ENCODE measurements at regions not wholly inside any gene's neighbourhood (a gene's known extent, or its start where the extent isn't known, plus 50 kb on each side); places are given as distances from the start of the nearest gene placed in this dataset.

- TF ChIP-seq CTCF (IDR thresholded peaks at IDR 0.05) = no peak
- Histone ChIP-seq H3K27ac (no peak overlapping the region), H3K4me2 (ENCODE audit: low read length) (no peak overlapping the region), H3K36me3 (ENCODE audit: control insufficient read depth, insufficient read depth, low read length) (no peaks in the 10 kb centered on the region), H2AFZ (no peak overlapping the region), H3K9ac (no peak overlapping the region), H3K27me3 (ENCODE audit: control insufficient read depth, insufficient read depth, low read length) (no peaks in the 10 kb centered on the region), H3K4me1 (no peaks in the 10 kb centered on the region), H3K4me3 (ENCODE audit: low read depth, low read length) (no peak overlapping the region), H3K9me3 (ENCODE audit: control insufficient read depth, low read length) (no peaks in the 10 kb centered on the region), H3K79me2 (no peaks in the 10 kb centered on the region)
These were observed 494.6 kb downstream of the CNTN6 start for GRCh38 chr3:1587426-1587825.

- Histone ChIP-seq H3K36me3 (ENCODE audit: control insufficient read depth, insufficient read depth, low read length) (no peaks in the 10 kb centered on the region), H3K4me3 (ENCODE audit: low read depth, low read length) (no peak overlapping the region), H3K79me2 (no peaks in the 10 kb centered on the region), H3K4me1 (no peaks in the 10 kb centered on the region), H3K4me2 (ENCODE audit: low read length) (no peak overlapping the region), H3K9ac (no peak overlapping the region), H3K27ac (no peak overlapping the region), H3K9me3 (ENCODE audit: control insufficient read depth, low read length) (no peaks in the 10 kb centered on the region), H3K27me3 (ENCODE audit: control insufficient read depth, insufficient read depth, low read length) (no peaks in the 10 kb centered on the region), H2AFZ (no peak overlapping the region)
- no peak for TF ChIP-seq CTCF (IDR thresholded peaks at IDR 0.05)
These were observed 498.7 kb downstream of the CNTN6 start for GRCh38 chr3:1591327-1592028.

- no peak overlapping the region for H3K4me3 ChIP-seq (ENCODE audit: low read depth, low read length)
- no peaks in the 10 kb centered on the region for H3K27me3 ChIP-seq (ENCODE audit: control insufficient read depth, insufficient read depth, low read length)
- no peak overlapping the region for H3K27ac ChIP-seq
- no peaks in the 10 kb centered on the region for H3K79me2 ChIP-seq
- no peaks in the 10 kb centered on the region for H3K9me3 ChIP-seq (ENCODE audit: control insufficient read depth, low read length)
- no peak overlapping the region for H2AFZ ChIP-seq
- no peaks in the 10 kb centered on the region for H3K4me1 ChIP-seq
- no peak overlapping the region for H3K4me2 ChIP-seq (ENCODE audit: low read length)
- H3K9ac ChIP-seq = no peak overlapping the region
- no peaks in the 10 kb centered on the region for H3K36me3 ChIP-seq (ENCODE audit: control insufficient read depth, insufficient read depth, low read length)
- no peak for TF ChIP-seq CTCF (IDR thresholded peaks at IDR 0.05)
These were observed 502.1 kb downstream of the CNTN6 start for GRCh38 chr3:1594940-1595339.

GRCh38 chr3:1600206-1600605 lies 498.5 kb upstream of the CNTN4 start:
- H3K4me2 ChIP-seq (ENCODE audit: low read length) = no peak overlapping the region
- no peak for TF ChIP-seq CTCF (IDR thresholded peaks at IDR 0.05)
- no peaks in the 10 kb centered on the region for H3K9me3 ChIP-seq (ENCODE audit: control insufficient read depth, low read length)
- H3K36me3 ChIP-seq (ENCODE audit: control insufficient read depth, insufficient read depth, low read length) = no peaks in the 10 kb centered on the region
- no peak overlapping the region for H3K4me3 ChIP-seq (ENCODE audit: low read depth, low read length)
- H3K27me3 ChIP-seq (ENCODE audit: control insufficient read depth, insufficient read depth, low read length) = no peaks in the 10 kb centered on the region
- no peaks in the 10 kb centered on the region for H3K4me1 ChIP-seq
- H3K79me2 ChIP-seq = no peaks in the 10 kb centered on the region
- no peak overlapping the region for H2AFZ ChIP-seq
- H3K9ac ChIP-seq = no peak overlapping the region
- no peak overlapping the region for H3K27ac ChIP-seq
